ENCODE measurements at regions not wholly inside any gene's neighbourhood (a gene's known extent, or its start where the extent isn't known, plus 50 kb on each side); places are given as distances from the start of the nearest gene placed in this dataset.
"Not testable (repeated sequence)": the region's sequence is repeated elsewhere in the genome, so short reads cannot be mapped to it uniquely, and the experiment has no call there.

GRCh38 chr14:76687611-76688382 lies 73.5 kb upstream of the VASH1 start:
- DNase-seq (ENCODE audit: low read depth, low spot score), result no peak
- in situ Hi-C loops (cut with HindIII; ENCODE audit: low pct_unique_long_range_greater_than_20kb, low sequenced_read_pairs), result no loop called here

GRCh38 chr14:76688383-76688671 lies 72.9 kb upstream of the VASH1 start:
- in situ Hi-C loops (cut with HindIII; ENCODE audit: low pct_unique_long_range_greater_than_20kb, low sequenced_read_pairs), result no loop called here

GRCh38 chr14:76690502-76691105 lies 70.7 kb upstream of the VASH1 start:
- DNase-seq (ENCODE audit: low read depth, low spot score), result no peak
- in situ Hi-C loops (cut with HindIII; ENCODE audit: low pct_unique_long_range_greater_than_20kb, low sequenced_read_pairs), result no loop called here

More at GRCh38 chr14:76688383-76688671, 72.9 kb upstream of the VASH1 start:
- DNase-seq (ENCODE audit: low read depth, low spot score), result no peak

- no peak for DNase-seq (ENCODE audit: low read depth, low spot score)
- in situ Hi-C loops (cut with HindIII; ENCODE audit: low pct_unique_long_range_greater_than_20kb, low sequenced_read_pairs), result no loop called here
Measured at GRCh38 chr14:76694106-76694505, 67.2 kb upstream of the VASH1 start.

- in situ Hi-C loops (cut with HindIII; ENCODE audit: low pct_unique_long_range_greater_than_20kb, low sequenced_read_pairs), result no loop called here
- DNase-seq (ENCODE audit: low read depth, low spot score), result no peak
Measured at GRCh38 chr14:76695263-76695920, 65.9 kb upstream of the VASH1 start.

GRCh38 chr14:76696361-76696760 lies 64.9 kb upstream of the VASH1 start:
- in situ Hi-C loops (cut with HindIII; ENCODE audit: low pct_unique_long_range_greater_than_20kb, low sequenced_read_pairs), result no loop called here
- DNase-seq (ENCODE audit: low read depth, low spot score), result no peak

GRCh38 chr14:76696791-76697190 lies 64.5 kb upstream of the VASH1 start:
- no peak for DNase-seq (ENCODE audit: low read depth, low spot score)
- in situ Hi-C loops (cut with HindIII; ENCODE audit: low pct_unique_long_range_greater_than_20kb, low sequenced_read_pairs), result no loop called here

- DNase-seq (ENCODE audit: low read depth, low spot score), result no peak
- in situ Hi-C loops (cut with HindIII; ENCODE audit: low pct_unique_long_range_greater_than_20kb, low sequenced_read_pairs), result no loop called here
Measured at GRCh38 chr14:76697246-76697905, 63.9 kb upstream of the VASH1 start.

- DNase-seq (ENCODE audit: low read depth, low spot score), result no peak
- in situ Hi-C loops (cut with HindIII; ENCODE audit: low pct_unique_long_range_greater_than_20kb, low sequenced_read_pairs), result no loop called here
Measured at GRCh38 chr14:76698191-76698590, 63.1 kb upstream of the VASH1 start.

GRCh38 chr14:76698631-76699030 lies 62.6 kb upstream of the VASH1 start:
- DNase-seq (ENCODE audit: low read depth, low spot score), result no peak
- in situ Hi-C loops (cut with HindIII; ENCODE audit: low pct_unique_long_range_greater_than_20kb, low sequenced_read_pairs), result no loop called here

GRCh38 chr14:76699209-76699938 lies 61.9 kb upstream of the VASH1 start:
- in situ Hi-C loops (cut with HindIII; ENCODE audit: low pct_unique_long_range_greater_than_20kb, low sequenced_read_pairs), result no loop called here
- no peak for DNase-seq (ENCODE audit: low read depth, low spot score)

- in situ Hi-C loops (cut with HindIII; ENCODE audit: low pct_unique_long_range_greater_than_20kb, low sequenced_read_pairs), result no loop called here
- DNase-seq (ENCODE audit: low read depth, low spot score), result no peak
Measured at GRCh38 chr14:76699939-76700590, 61.2 kb upstream of the VASH1 start.

GRCh38 chr14:76701436-76701835 lies 59.8 kb upstream of the VASH1 start:
- no peak for DNase-seq (ENCODE audit: low read depth, low spot score)
- in situ Hi-C loops (cut with HindIII; ENCODE audit: low pct_unique_long_range_greater_than_20kb, low sequenced_read_pairs), result no loop called here

GRCh38 chr14:76701981-76702380 lies 59.3 kb upstream of the VASH1 start:
- DNase-seq (ENCODE audit: low read depth, low spot score), result no peak
- in situ Hi-C loops (cut with HindIII; ENCODE audit: low pct_unique_long_range_greater_than_20kb, low sequenced_read_pairs), result no loop called here

GRCh38 chr14:76705214-76705613 lies 56.1 kb upstream of the VASH1 start:
- in situ Hi-C loops (cut with HindIII; ENCODE audit: low pct_unique_long_range_greater_than_20kb, low sequenced_read_pairs), result no loop called here
- DNase-seq (ENCODE audit: low read depth, low spot score), result no peak

- in situ Hi-C loops (cut with HindIII; ENCODE audit: low pct_unique_long_range_greater_than_20kb, low sequenced_read_pairs), result not testable (repeated sequence)
- DNase-seq (ENCODE audit: low read depth, low spot score), result peak; percentile 3
Measured at GRCh38 chr14:76706207-76706606, 55.1 kb upstream of the VASH1 start.

GRCh38 chr14:76706811-76707210 lies 54.5 kb upstream of the VASH1 start:
- DNase-seq (ENCODE audit: low read depth, low spot score), result no peak
- in situ Hi-C loops (cut with HindIII; ENCODE audit: low pct_unique_long_range_greater_than_20kb, low sequenced_read_pairs), result no loop called here

Data from SK-MEL-5 (cell line).